ENCODE measurements at regions not wholly inside any gene's neighbourhood (a gene's known extent, or its start where the extent isn't known, plus 50 kb on each side); places are given as distances from the start of the nearest gene placed in this dataset.

GRCh38 chr11:105332171-105332570 is 192.6 kb upstream of the CARD18 start:
- Mint-ChIP-seq H3K4me3 (ENCODE audit: unreplicated experiment) (no peak overlapping the region), H3K36me3 (ENCODE audit: unreplicated experiment) (no peaks in the 10 kb centered on the region)
- no peak for TF ChIP-seq CTCF (IDR thresholded peaks at IDR 0.05; ENCODE audit: partially characterized antibody, unreplicated experiment)

GRCh38 chr11:105328061-105328460 is 188.5 kb upstream of the CARD18 start:
- no peak for TF ChIP-seq CTCF (IDR thresholded peaks at IDR 0.05; ENCODE audit: partially characterized antibody, unreplicated experiment)
- no peaks in the 10 kb centered on the region for H3K27me3 Mint-ChIP-seq (ENCODE audit: unreplicated experiment)
- no peaks in the 10 kb centered on the region for H3K36me3 Mint-ChIP-seq (ENCODE audit: unreplicated experiment)
- H3K27ac Mint-ChIP-seq (ENCODE audit: unreplicated experiment) = no peak overlapping the region
- H3K4me1 Mint-ChIP-seq (ENCODE audit: low read depth, unreplicated experiment) = no peaks in the 10 kb centered on the region
- no peak overlapping the region for H3K4me3 Mint-ChIP-seq (ENCODE audit: unreplicated experiment)
- DNase-seq = no peak
- no peaks in the 10 kb centered on the region for H3K9me3 Mint-ChIP-seq (ENCODE audit: unreplicated experiment)

More at GRCh38 chr11:105332171-105332570, 192.6 kb upstream of the CARD18 start:
- Mint-ChIP-seq H3K9me3 (ENCODE audit: unreplicated experiment) (no peaks in the 10 kb centered on the region), H3K27me3 (ENCODE audit: unreplicated experiment) (no peaks in the 10 kb centered on the region), H3K4me1 (ENCODE audit: low read depth, unreplicated experiment) (no peaks in the 10 kb centered on the region), H3K27ac (ENCODE audit: unreplicated experiment) (no peak overlapping the region)
- DNase-seq = no peak

- Mint-ChIP-seq H3K27ac (ENCODE audit: unreplicated experiment) (no peak overlapping the region), H3K4me1 (ENCODE audit: low read depth, unreplicated experiment) (no peaks in the 10 kb centered on the region), H3K4me3 (ENCODE audit: unreplicated experiment) (no peak overlapping the region), H3K36me3 (ENCODE audit: unreplicated experiment) (no peaks in the 10 kb centered on the region), H3K27me3 (ENCODE audit: unreplicated experiment) (no peaks in the 10 kb centered on the region), H3K9me3 (ENCODE audit: unreplicated experiment) (no peaks in the 10 kb centered on the region)
- no peak for TF ChIP-seq CTCF (IDR thresholded peaks at IDR 0.05; ENCODE audit: partially characterized antibody, unreplicated experiment)
- no peak for DNase-seq
Observed at GRCh38 chr11:105324156-105324555, 184.6 kb upstream of the CARD18 start.

- Mint-ChIP-seq H3K9me3 (ENCODE audit: unreplicated experiment) (no peaks in the 10 kb centered on the region), H3K36me3 (ENCODE audit: unreplicated experiment) (no peaks in the 10 kb centered on the region), H3K27me3 (ENCODE audit: unreplicated experiment) (no peaks in the 10 kb centered on the region), H3K4me1 (ENCODE audit: low read depth, unreplicated experiment) (no peaks in the 10 kb centered on the region), H3K27ac (ENCODE audit: unreplicated experiment) (no peak overlapping the region), H3K4me3 (ENCODE audit: unreplicated experiment) (no peak overlapping the region)
- no peak for TF ChIP-seq CTCF (IDR thresholded peaks at IDR 0.05; ENCODE audit: partially characterized antibody, unreplicated experiment)
- DNase-seq = no peak
Observed at GRCh38 chr11:105321696-105322095, 182.1 kb upstream of the CARD18 start.

- no peaks in the 10 kb centered on the region for H3K9me3 Mint-ChIP-seq (ENCODE audit: unreplicated experiment)
- no peaks in the 10 kb centered on the region for H3K4me1 Mint-ChIP-seq (ENCODE audit: low read depth, unreplicated experiment)
- H3K4me3 Mint-ChIP-seq (ENCODE audit: unreplicated experiment) = no peak overlapping the region
- DNase-seq = no peak
- H3K27ac Mint-ChIP-seq (ENCODE audit: unreplicated experiment) = no peak overlapping the region
- H3K27me3 Mint-ChIP-seq (ENCODE audit: unreplicated experiment) = no peaks in the 10 kb centered on the region
- no peak for TF ChIP-seq CTCF (IDR thresholded peaks at IDR 0.05; ENCODE audit: partially characterized antibody, unreplicated experiment)
- H3K36me3 Mint-ChIP-seq (ENCODE audit: unreplicated experiment) = no peaks in the 10 kb centered on the region
Observed at GRCh38 chr11:105315287-105315686, 175.7 kb upstream of the CARD18 start.

Measured in glutamatergic neuron (in vitro differentiated cells).